ENCODE measurements at regions not wholly inside any gene's neighbourhood (a gene's known extent, or its start where the extent isn't known, plus 50 kb on each side); places are given as distances from the start of the nearest gene placed in this dataset.

GRCh38 chr5:103804711-103805110, 242.1 kb upstream of the NUDT12 start:
- H3K9me3 ChIP-seq (ENCODE audit: control insufficient read depth, insufficient read depth, low read length), result no peaks in the 10 kb centered on the region
- H3K27me3 ChIP-seq (ENCODE audit: control insufficient read depth, insufficient read depth, low read length), result no peaks in the 10 kb centered on the region
- H3K27ac ChIP-seq (ENCODE audit: low read depth, low read length), result no peak overlapping the region
- CTCF ChIA-PET, result interaction anchor here (0.6 to 2.6 kb wide), 2 partner anchors 8 to 375 kb away, joined by 3 to 18 read pairs; no protein-coding TSS in a partner anchor
- no peak for TF ChIP-seq CTCF (IDR thresholded peaks at IDR 0.05; ENCODE audit: low read depth, low read length)
- POLR2A ChIA-PET, result no interaction called here
- no peak for DNase-seq (ENCODE audit: low read depth, low spot score)
- H3K4me3 ChIP-seq (ENCODE audit: low read depth, low read length), result no peak overlapping the region

GRCh38 chr5:103801681-103802080, 239.1 kb upstream of the NUDT12 start:
- CTCF ChIA-PET, result interaction anchor here (0.8 to 1.0 kb wide), 2 partner anchors 215 to 378 kb away, joined by 3 to 4 read pairs; no protein-coding TSS in a partner anchor
- no peaks in the 10 kb centered on the region for H3K27me3 ChIP-seq (ENCODE audit: control insufficient read depth, insufficient read depth, low read length)
- H3K27ac ChIP-seq (ENCODE audit: low read depth, low read length), result no peak overlapping the region
- DNase-seq (ENCODE audit: low read depth, low spot score), result no peak
- H3K4me3 ChIP-seq (ENCODE audit: low read depth, low read length), result no peak overlapping the region
- POLR2A ChIA-PET, result no interaction called here
- TF ChIP-seq CTCF (IDR thresholded peaks at IDR 0.05; ENCODE audit: low read depth, low read length), result no peak
- H3K9me3 ChIP-seq (ENCODE audit: control insufficient read depth, insufficient read depth, low read length), result no peaks in the 10 kb centered on the region

GRCh38 chr5:103800741-103801495, 238.3 kb upstream of the NUDT12 start:
- ChIA-PET CTCF (interaction anchor here (0.8 to 1.6 kb wide), 3 partner anchors 8 to 379 kb away, joined by 3 to 10 read pairs (median 4); no protein-coding TSS in a partner anchor), POLR2A (no interaction called here)
- Histone ChIP-seq H3K27me3 (ENCODE audit: control insufficient read depth, insufficient read depth, low read length) (no peaks in the 10 kb centered on the region), H3K9me3 (ENCODE audit: control insufficient read depth, insufficient read depth, low read length) (no peaks in the 10 kb centered on the region), H3K4me3 (ENCODE audit: low read depth, low read length) (no peak overlapping the region), H3K27ac (ENCODE audit: low read depth, low read length) (no peak overlapping the region)
- TF ChIP-seq CTCF (IDR thresholded peaks at IDR 0.05; ENCODE audit: low read depth, low read length), result no peak
- DNase-seq (ENCODE audit: low read depth, low spot score), result no peak

GRCh38 chr5:103793595-103794182, 231.1 kb upstream of the NUDT12 start:
- Histone ChIP-seq H3K9me3 (ENCODE audit: control insufficient read depth, insufficient read depth, low read length) (peaks cover 5% of the 10 kb centered on the region; the same call in 1 of the 2 replicates), H3K27me3 (ENCODE audit: control insufficient read depth, insufficient read depth, low read length) (no peaks in the 10 kb centered on the region), H3K27ac (ENCODE audit: low read depth, low read length) (no peak overlapping the region), H3K4me3 (ENCODE audit: low read depth, low read length) (no peak overlapping the region)
- TF ChIP-seq CTCF (IDR thresholded peaks at IDR 0.05; ENCODE audit: low read depth, low read length), result no peak
- ChIA-PET CTCF (interaction anchor here (1.2 kb wide), 1 partner anchor 211 kb away, joined by 3 read pairs; no protein-coding TSS in a partner anchor), POLR2A (no interaction called here)
- no peak for DNase-seq (ENCODE audit: low read depth, low spot score)

GRCh38 chr5:103785569-103785968, 223.0 kb upstream of the NUDT12 start:
- H3K27ac ChIP-seq (ENCODE audit: low read depth, low read length), result no peak overlapping the region
- ChIA-PET POLR2A (no interaction called here), CTCF (no interaction called here)
- no peaks in the 10 kb centered on the region for H3K27me3 ChIP-seq (ENCODE audit: control insufficient read depth, insufficient read depth, low read length)
- no peak overlapping the region for H3K4me3 ChIP-seq (ENCODE audit: low read depth, low read length)
- H3K9me3 ChIP-seq (ENCODE audit: control insufficient read depth, insufficient read depth, low read length), result peaks cover 5% of the 10 kb centered on the region; the same call in 1 of the 2 replicates
- no peak for DNase-seq (ENCODE audit: low read depth, low spot score)
- no peak for TF ChIP-seq CTCF (IDR thresholded peaks at IDR 0.05; ENCODE audit: low read depth, low read length)
